Body of pancreas (tissue), 4 donors: ENCODE measurements at regions not wholly inside any gene's neighbourhood (a gene's known extent, or its start where the extent isn't known, plus 50 kb on each side); places are given as distances from the start of the nearest gene placed in this dataset.

ENCODE experiments used
- ATAC-seq: fragments of 150-250 bp; one replicate; pipeline ENCODE4 v1.9.1; 2016
- DNase-seq, 4 donors: peaks; one replicate each; pipeline ENCODE4 v3.0.0-alpha.2; 2019
- H3K27ac ChIP-seq, 4 donors: fragments of 200-600 bp; sonication (generic); 1 replicate in 3 of 4; 2 replicates in 1 of 4; pipeline versions ENCODE4 v1.5.1 to v1.6.1; 2016 to 2019; ENCODE audit warnings: mild to moderate bottlenecking in 1 of 4, mixed read lengths in 1 of 4, moderate library complexity in 1 of 4
- H3K27me3 ChIP-seq, 2 donors: fragments of 200-600 bp; sonication (generic); one replicate each; pipeline ENCODE4 v1.6.0; 2016; ENCODE audit warnings: mild to moderate bottlenecking in 1 of 2
- H3K36me3 ChIP-seq, 2 donors: fragments of 200-600 bp; sonication (generic); replicated peaks in 1 of 2; 2 replicates each; pipeline ENCODE4 v1.5.1; 2016; ENCODE audit warnings: low read depth in 2 of 2; ENCODE audit not compliant: insufficient read depth in 1 of 2
- H3K4me1 ChIP-seq: fragments of 200-600 bp; sonication (generic); one replicate; pipeline ENCODE4 v1.6.0; 2016
- H3K4me3 ChIP-seq, 2 donors: fragments of 200-600 bp; sonication (generic); 1 replicate in 1 of 2; 2 replicates in 1 of 2; pipeline ENCODE4 v1.5.1; 2016 to 2019
- H3K9me3 ChIP-seq, 3 donors: fragments of 200-600 bp; sonication (generic); 1 replicate in 2 of 3; 2 replicates in 1 of 3; pipeline ENCODE4 v1.5.1; 2016
- CTCF ChIP-seq, 7 experiments: fragments of 450-650 bp in 4 of 7; fragments of 200-600 bp in 3 of 7; sonication (generic) in 3 of 7; IDR thresholded peaks; one replicate each; pipeline ENCODE4 v1.5.1; 2016 to 2019; ENCODE audit warnings: antibody characterized with exemption in 7 of 7
- POLR2A ChIP-seq, 3 donors: fragments of 450-650 bp; IDR thresholded peaks; one replicate each; pipeline ENCODE4 v1.6.1; 2016; ENCODE audit warnings: antibody characterized with exemption in 3 of 3, mild to moderate bottlenecking in 2 of 3
- WGBS, 2 donors: methylation state at CpG; one replicate each; pipeline ENCODE4 v1.1.5; 2017; 5-methylcytosine and 5-hydroxymethylcytosine counted together
- intact Hi-C: fragments of 100-400 bp; cut with DNase I; formaldehyde crosslinking; loops from one replicate; pipeline ENCODE4 v1.15.1; 2023

GRCh38 chr13:89783221-89783755 lies 1564.2 kb upstream of the MIR17HG start:
- intact Hi-C loops = no loop called here
- no peaks in the 10 kb centered on the region for H3K27me3 ChIP-seq
- no peaks in the 10 kb centered on the region for H3K36me3 ChIP-seq
- ATAC-seq (no peak), DNase-seq (no peak)
- no peak overlapping the region for H3K27ac ChIP-seq
- no peaks in the 10 kb centered on the region for H3K4me1 ChIP-seq
- no peak overlapping the region for H3K4me3 ChIP-seq
- TF ChIP-seq CTCF (IDR thresholded peaks at IDR 0.05) = no peak
- no peak for TF ChIP-seq POLR2A (IDR thresholded peaks at IDR 0.05)
- 68 to 70% methylated on average over 3 to 5 of the region's 5 CpGs for WGBS, 2 donors
- H3K9me3 ChIP-seq = no peaks in the 10 kb centered on the region

GRCh38 chr13:89784161-89784809 lies 1563.2 kb upstream of the MIR17HG start:
- no peak for DNase-seq
- WGBS, 2 donors = 79 to 80% methylated on average over 13 of the region's 13 CpGs
- Histone ChIP-seq H3K4me3 (no peak overlapping the region), H3K27ac (no peak overlapping the region), H3K27me3 (no peaks in the 10 kb centered on the region), H3K4me1 (no peaks in the 10 kb centered on the region), H3K36me3 (no peaks in the 10 kb centered on the region), H3K9me3 (no peaks in the 10 kb centered on the region)
- ATAC-seq = no peak
- TF ChIP-seq POLR2A (IDR thresholded peaks at IDR 0.05) (no peak), CTCF (IDR thresholded peaks at IDR 0.05) (no peak)
- intact Hi-C loops = no loop called here

DNA sequence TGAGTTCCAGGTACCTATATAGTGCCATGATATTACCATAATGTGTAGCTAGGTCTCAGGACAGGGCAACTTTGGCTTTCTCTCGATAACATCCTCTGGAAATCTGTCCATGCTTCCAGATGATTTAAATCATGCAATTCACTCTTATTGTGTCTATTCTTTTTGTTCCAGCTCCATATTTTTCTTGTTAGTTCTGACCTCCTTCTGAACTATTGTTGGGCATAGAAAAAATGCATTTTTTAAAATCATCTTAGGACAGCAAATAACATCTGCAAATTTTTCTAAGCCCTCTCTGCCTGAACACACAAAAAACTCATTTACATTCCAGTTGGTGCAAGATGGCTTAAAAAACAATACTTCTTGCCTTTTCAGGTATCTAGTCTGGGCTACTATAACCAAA lies 1561.0 kb upstream of the MIR17HG start:
- intact Hi-C loops = no loop called here
- no peak overlapping the region for H3K4me3 ChIP-seq
- no peaks in the 10 kb centered on the region for H3K36me3 ChIP-seq
- DNase-seq = no peak
- no peak for ATAC-seq
- TF ChIP-seq POLR2A (IDR thresholded peaks at IDR 0.05) (no peak), CTCF (IDR thresholded peaks at IDR 0.05) (no peak)
- no peak overlapping the region for H3K27ac ChIP-seq
- no peaks in the 10 kb centered on the region for H3K9me3 ChIP-seq
- no peaks in the 10 kb centered on the region for H3K27me3 ChIP-seq
- H3K4me1 ChIP-seq = no peaks in the 10 kb centered on the region
- WGBS, 2 donors = 69 to 74% methylated on average over 1 of the region's 1 CpG

DNA sequence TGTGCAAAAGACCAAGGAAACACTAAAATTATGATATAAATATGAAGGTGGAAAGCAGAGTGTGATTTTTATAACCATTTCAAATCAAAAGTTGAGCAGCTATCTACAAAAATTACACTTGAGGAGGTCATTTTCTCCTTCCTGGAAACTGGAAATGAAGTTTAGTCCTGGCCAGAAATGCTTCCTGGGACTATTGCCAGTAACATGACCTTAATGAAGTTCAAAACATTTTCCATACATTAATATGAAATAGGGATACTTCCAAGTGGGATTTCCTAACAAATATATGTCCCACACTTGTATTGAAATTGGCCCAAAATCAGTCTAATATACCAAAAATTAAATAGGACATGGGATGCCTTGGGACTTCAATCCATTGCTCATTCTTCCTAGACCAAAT lies 1556.8 kb upstream of the MIR17HG start:
- H3K9me3 ChIP-seq = no peaks in the 10 kb centered on the region

More for the DNA sequence above, 1556.8 kb upstream of the MIR17HG start:
- DNase-seq (no peak), ATAC-seq (no peak)
- Histone ChIP-seq H3K4me3 (no peak overlapping the region), H3K27me3 (no peaks in the 10 kb centered on the region), H3K27ac (no peak overlapping the region), H3K36me3 (no peaks in the 10 kb centered on the region), H3K4me1 (no peaks in the 10 kb centered on the region)
- intact Hi-C loops = no loop called here
- TF ChIP-seq POLR2A (IDR thresholded peaks at IDR 0.05) (no peak), CTCF (IDR thresholded peaks at IDR 0.05) (no peak)
